ENCODE measurements at regions not wholly inside any gene's neighbourhood (a gene's known extent, or its start where the extent isn't known, plus 50 kb on each side); places are given as distances from the start of the nearest gene placed in this dataset.

DNA sequence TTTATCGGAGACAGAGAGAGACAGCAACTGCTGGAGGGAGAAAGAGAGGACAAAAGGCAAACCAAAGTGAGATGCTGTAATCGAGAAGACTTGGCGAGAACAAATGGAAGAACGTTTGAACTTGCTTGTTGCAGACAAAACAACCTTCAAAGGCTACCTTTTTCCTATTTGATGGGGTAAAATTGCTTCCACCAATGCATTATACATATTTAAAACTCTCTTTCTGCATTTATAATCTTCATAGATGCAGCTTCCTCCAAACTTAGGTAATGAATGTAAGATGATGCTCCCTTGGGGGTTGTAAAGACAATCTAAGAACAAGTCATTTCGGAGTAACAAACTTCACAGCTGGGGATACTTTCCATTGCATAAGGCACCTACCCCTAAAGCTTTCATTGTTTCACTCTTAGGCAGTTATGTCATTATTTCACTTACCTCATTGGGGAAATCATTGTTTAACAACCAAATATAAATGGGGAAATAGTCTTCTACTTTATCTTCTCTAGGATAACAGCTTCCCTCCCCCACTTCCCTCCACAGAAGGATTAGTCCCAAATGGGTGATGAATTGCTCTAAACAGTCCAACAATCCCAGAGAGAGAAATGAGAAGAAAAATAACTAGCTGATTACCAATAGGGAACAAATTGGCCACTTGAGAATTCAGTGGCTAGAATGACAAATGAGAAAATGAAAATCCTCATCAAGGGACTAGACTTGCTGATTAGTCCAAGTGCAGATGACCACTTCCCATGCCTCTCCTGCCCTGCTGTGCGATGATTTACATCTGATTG lies 269.8 kb upstream of the ADAMTS9 start:
- Histone ChIP-seq H3K27me3 (ENCODE audit: control insufficient read depth, insufficient read depth, low read length) (no peaks in the 10 kb centered on the region), H3K27ac (ENCODE audit: low read length) (no peak overlapping the region), H3K4me1 (ENCODE audit: control insufficient read depth, insufficient read depth, low read length) (no peaks in the 10 kb centered on the region), H3K36me3 (ENCODE audit: control insufficient read depth, insufficient read depth, low read length) (no peaks in the 10 kb centered on the region), H3K4me3 (ENCODE audit: low read length) (no peak overlapping the region), H3K9me3 (ENCODE audit: control insufficient read depth, low read depth, low read length) (no peaks in the 10 kb centered on the region)
- WGBS (ENCODE audit: insufficient coverage, low lambda C conversion rate), result 90% methylated on average over 2 of the region's 6 CpGs
- no peak for DNase-seq

DNA sequence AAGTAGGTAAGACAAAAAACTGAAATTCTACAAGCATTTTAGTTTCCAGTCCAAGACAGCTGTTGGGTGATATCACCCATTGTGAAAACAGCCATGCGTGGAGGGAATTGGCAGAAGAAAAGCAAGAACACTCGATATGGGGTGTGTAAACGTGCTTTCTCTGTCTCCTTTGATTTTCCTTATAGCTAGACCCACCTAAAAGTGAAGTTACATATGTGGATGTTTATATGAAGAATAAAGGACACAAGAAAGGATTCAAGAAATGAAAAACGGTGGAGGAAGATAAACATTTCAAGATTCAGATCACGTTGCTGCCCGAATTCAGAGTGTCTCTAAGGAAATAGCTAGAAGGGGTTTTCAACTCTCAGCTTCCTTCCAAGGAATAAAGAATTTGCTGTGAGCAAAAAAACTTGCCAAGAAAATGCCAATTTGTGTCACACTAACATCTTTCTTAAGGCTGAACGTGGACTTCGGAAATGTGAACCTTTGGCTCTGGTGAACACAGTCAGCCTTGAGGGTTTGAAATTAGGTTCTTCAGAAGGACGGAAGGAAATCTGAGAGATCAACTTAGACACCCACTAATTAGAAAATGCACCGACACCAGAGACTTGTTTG lies 269.0 kb upstream of the ADAMTS9 start:
- H3K36me3 ChIP-seq (ENCODE audit: control insufficient read depth, insufficient read depth, low read length), result no peaks in the 10 kb centered on the region
- no peaks in the 10 kb centered on the region for H3K4me1 ChIP-seq (ENCODE audit: control insufficient read depth, insufficient read depth, low read length)
- DNase-seq, result no peak
- H3K27ac ChIP-seq (ENCODE audit: low read length), result no peak overlapping the region
- no peaks in the 10 kb centered on the region for H3K9me3 ChIP-seq (ENCODE audit: control insufficient read depth, low read depth, low read length)
- 90% methylated on average over 2 of the region's 10 CpGs for WGBS (ENCODE audit: insufficient coverage, low lambda C conversion rate)
- H3K4me3 ChIP-seq (ENCODE audit: low read length), result no peak overlapping the region
- no peaks in the 10 kb centered on the region for H3K27me3 ChIP-seq (ENCODE audit: control insufficient read depth, insufficient read depth, low read length)

DNA sequence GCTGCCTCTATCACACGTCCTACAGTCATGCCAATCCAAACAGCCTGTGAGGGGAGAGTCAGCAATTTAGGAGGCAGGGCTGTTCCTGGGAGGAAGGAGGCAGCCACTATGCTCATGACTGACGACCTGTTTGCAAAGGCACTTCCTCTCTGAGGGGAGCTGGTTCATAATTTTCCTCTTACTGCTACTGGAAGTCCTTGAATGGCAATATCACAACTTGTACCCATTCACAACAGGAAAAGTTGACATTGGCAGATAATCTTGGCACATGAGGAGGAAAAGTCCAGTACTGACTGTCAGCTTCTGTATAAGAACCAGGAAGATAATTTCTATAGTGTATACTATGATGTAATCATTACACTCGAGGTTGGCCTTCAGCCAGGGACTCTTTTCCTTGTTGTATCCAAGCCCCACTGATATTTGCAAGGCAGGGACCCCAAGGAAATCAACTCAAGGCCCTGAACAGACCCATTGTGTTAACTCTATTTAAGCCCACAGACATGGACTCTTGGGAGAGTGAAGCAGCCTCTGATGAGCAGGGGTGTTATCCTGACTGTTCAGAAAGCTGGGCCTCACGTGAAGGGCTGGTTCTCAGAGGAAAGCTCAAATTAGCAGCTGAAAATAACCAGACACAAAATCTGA lies 267.3 kb upstream of the ADAMTS9 start:
- no CpG with 5 or more reads among the region's 4 CpGs for WGBS (ENCODE audit: insufficient coverage, low lambda C conversion rate)

GRCh38 chr3:64945171-64945729 lies 257.4 kb upstream of the ADAMTS9 start:
- Histone ChIP-seq H3K9me3 (ENCODE audit: control insufficient read depth, low read depth, low read length) (no peaks in the 10 kb centered on the region), H3K4me3 (ENCODE audit: low read length) (no peak overlapping the region), H3K27me3 (ENCODE audit: control insufficient read depth, insufficient read depth, low read length) (no peaks in the 10 kb centered on the region), H3K4me1 (ENCODE audit: control insufficient read depth, insufficient read depth, low read length) (peaks cover 2% of the 10 kb centered on the region), H3K36me3 (ENCODE audit: control insufficient read depth, insufficient read depth, low read length) (no peaks in the 10 kb centered on the region), H3K27ac (ENCODE audit: low read length) (peak overlapping the region; percentile 2)
- WGBS (ENCODE audit: insufficient coverage, low lambda C conversion rate), result 0% methylated on average over 1 of the region's 6 CpGs
- DNase-seq, result peak; percentile 25 to 69

More for the DNA sequence above, 267.3 kb upstream of the ADAMTS9 start:
- H3K9me3 ChIP-seq (ENCODE audit: control insufficient read depth, low read depth, low read length), result no peaks in the 10 kb centered on the region
- no peaks in the 10 kb centered on the region for H3K27me3 ChIP-seq (ENCODE audit: control insufficient read depth, insufficient read depth, low read length)
- no peak overlapping the region for H3K27ac ChIP-seq (ENCODE audit: low read length)
- H3K4me1 ChIP-seq (ENCODE audit: control insufficient read depth, insufficient read depth, low read length), result no peaks in the 10 kb centered on the region
- no peak overlapping the region for H3K4me3 ChIP-seq (ENCODE audit: low read length)
- DNase-seq, result peak; percentile 35 to 60
- H3K36me3 ChIP-seq (ENCODE audit: control insufficient read depth, insufficient read depth, low read length), result no peaks in the 10 kb centered on the region

DNA sequence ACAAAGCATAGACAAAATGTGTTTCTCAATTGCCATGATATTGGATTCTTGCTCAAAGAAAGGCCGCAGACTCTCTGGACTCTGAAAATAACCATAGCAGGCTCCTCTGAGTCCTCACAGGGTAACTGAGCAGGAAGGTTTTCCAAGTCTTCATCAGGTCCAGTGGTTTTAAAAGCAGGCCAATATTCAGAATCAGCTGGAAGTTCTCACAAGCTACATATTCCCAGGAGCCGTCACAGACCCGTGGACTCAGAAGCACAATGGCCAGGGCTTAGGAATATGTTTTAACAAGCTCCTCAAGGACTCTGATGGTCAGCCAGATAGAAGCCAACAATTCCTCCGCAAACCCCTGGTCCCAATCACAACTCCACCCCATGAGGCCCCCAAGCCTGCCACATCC lies 256.1 kb upstream of the ADAMTS9 start:
- WGBS (ENCODE audit: insufficient coverage, low lambda C conversion rate), result no CpG with 5 or more reads among the region's 4 CpGs
- H3K27ac ChIP-seq (ENCODE audit: low read length), result no peak overlapping the region
- DNase-seq, result no peak

DNA sequence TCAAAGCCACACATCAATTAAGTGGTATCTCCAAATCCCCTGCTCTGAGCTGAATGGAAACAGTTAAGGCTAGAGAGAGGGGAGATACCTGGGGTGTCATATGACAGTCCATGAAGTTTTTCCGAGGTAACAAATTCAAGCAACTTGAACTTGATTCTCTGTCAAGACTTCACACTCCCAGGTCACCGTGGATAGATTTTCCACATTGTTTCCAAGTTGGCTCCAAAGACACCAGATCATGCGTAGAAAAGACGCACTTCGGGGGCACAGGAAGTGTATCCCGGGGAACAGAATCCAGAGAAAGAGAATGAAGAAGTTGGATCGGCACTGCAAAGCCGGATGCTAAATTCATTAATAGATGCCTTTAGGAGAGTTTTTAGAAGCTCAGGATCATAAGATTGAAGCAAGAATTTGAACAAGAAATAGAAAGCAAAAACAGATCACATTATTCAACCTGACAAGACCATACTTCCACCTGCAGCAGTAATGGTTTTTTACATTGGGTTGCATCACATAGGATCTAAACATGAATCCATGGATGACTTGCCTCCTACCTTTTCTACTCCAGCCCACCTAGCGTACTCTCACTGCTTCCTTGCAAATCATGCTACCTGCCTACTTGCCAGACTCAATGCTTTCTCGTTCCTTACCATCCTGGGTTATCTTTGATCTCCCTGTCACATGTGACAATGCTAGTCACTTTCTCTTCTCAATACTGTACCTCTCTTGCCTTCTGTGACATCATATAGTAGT lies 253.0 kb upstream of the ADAMTS9 start:
- WGBS (ENCODE audit: insufficient coverage, low lambda C conversion rate), result 94% methylated on average over 3 of the region's 10 CpGs
- no peaks in the 10 kb centered on the region for H3K36me3 ChIP-seq (ENCODE audit: control insufficient read depth, insufficient read depth, low read length)
- no peaks in the 10 kb centered on the region for H3K27me3 ChIP-seq (ENCODE audit: control insufficient read depth, insufficient read depth, low read length)
- DNase-seq, result no peak
- H3K27ac ChIP-seq (ENCODE audit: low read length), result no peak overlapping the region
- H3K4me3 ChIP-seq (ENCODE audit: low read length), result no peak overlapping the region
- H3K4me1 ChIP-seq (ENCODE audit: control insufficient read depth, insufficient read depth, low read length), result peaks cover 2% of the 10 kb centered on the region
- no peaks in the 10 kb centered on the region for H3K9me3 ChIP-seq (ENCODE audit: control insufficient read depth, low read depth, low read length)

More for the DNA sequence above, 256.1 kb upstream of the ADAMTS9 start:
- Histone ChIP-seq H3K9me3 (ENCODE audit: control insufficient read depth, low read depth, low read length) (no peaks in the 10 kb centered on the region), H3K4me1 (ENCODE audit: control insufficient read depth, insufficient read depth, low read length) (peaks cover 2% of the 10 kb centered on the region), H3K36me3 (ENCODE audit: control insufficient read depth, insufficient read depth, low read length) (no peaks in the 10 kb centered on the region), H3K27me3 (ENCODE audit: control insufficient read depth, insufficient read depth, low read length) (no peaks in the 10 kb centered on the region), H3K4me3 (ENCODE audit: low read length) (no peak overlapping the region)

DNA sequence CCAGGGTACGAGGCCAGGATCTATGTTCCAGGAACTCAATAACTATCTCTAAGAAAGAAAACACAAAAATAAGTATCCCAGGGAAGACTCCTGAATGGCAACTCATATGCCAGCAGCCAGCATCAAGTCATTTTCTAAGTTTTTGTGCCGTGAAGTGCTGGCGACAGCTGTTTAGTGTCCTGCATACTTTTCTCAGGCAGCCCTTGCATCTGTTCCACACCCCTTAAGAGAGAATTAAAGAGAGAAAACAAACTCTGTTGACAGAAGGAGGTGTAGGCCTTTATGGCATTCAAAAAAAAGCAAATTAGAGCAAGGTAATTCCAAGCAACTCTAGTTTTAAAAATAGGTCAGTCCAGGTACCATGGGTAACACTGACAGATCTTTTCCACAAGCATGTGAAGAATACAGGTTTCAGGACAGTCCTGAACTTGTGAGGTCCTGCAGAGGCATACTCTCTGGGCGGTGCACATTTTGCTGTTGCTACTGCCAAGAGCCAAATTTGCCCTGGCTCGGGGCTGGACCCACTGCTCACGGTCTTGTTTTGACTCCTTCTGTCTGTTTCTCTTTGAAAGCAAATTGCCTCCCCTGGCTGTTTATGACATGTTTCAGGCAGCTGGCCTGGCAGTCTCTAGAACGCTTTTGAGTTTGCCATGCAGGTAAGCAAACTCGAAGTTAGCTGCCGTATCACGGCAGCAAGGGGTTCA lies 252.1 kb upstream of the ADAMTS9 start:
- peak in 1 of 2 donors; percentile 21 for DNase-seq
- Histone ChIP-seq H3K4me3 (ENCODE audit: low read length) (no peak overlapping the region), H3K27ac (ENCODE audit: low read length) (no peak overlapping the region), H3K27me3 (ENCODE audit: control insufficient read depth, insufficient read depth, low read length) (no peaks in the 10 kb centered on the region), H3K9me3 (ENCODE audit: control insufficient read depth, low read depth, low read length) (no peaks in the 10 kb centered on the region), H3K36me3 (ENCODE audit: control insufficient read depth, insufficient read depth, low read length) (no peaks in the 10 kb centered on the region), H3K4me1 (ENCODE audit: control insufficient read depth, insufficient read depth, low read length) (peaks cover under 1% of the 10 kb centered on the region)
- 67% methylated on average over 2 of the region's 10 CpGs for WGBS (ENCODE audit: insufficient coverage, low lambda C conversion rate)

DNA sequence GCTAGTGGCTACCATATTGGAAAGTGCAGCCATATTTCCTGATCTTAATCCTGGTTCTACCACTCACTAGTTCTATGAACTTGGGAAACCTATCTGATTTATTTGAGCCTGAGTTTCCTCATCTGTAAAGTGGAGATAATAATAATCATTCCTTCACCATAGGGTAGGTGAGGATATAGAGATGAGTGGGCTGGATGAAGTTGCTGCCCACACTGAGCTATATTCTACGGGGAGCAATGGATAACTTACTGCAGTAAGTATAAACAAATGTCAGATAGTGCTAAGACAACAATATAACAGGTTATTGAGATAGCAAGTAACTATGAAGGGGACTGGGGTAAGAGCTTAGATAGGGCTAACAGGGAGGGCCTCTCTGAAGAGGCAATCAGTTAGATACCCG lies 251.5 kb upstream of the ADAMTS9 start:
- DNase-seq, result no peak
- Histone ChIP-seq H3K9me3 (ENCODE audit: control insufficient read depth, low read depth, low read length) (no peaks in the 10 kb centered on the region), H3K27ac (ENCODE audit: low read length) (no peak overlapping the region), H3K36me3 (ENCODE audit: control insufficient read depth, insufficient read depth, low read length) (no peaks in the 10 kb centered on the region), H3K4me1 (ENCODE audit: control insufficient read depth, insufficient read depth, low read length) (no peaks in the 10 kb centered on the region), H3K27me3 (ENCODE audit: control insufficient read depth, insufficient read depth, low read length) (no peaks in the 10 kb centered on the region), H3K4me3 (ENCODE audit: low read length) (no peak overlapping the region)
- no CpG with 5 or more reads among the region's 2 CpGs for WGBS (ENCODE audit: insufficient coverage, low lambda C conversion rate)

GRCh38 chr3:64936556-64936955 lies 248.8 kb upstream of the ADAMTS9 start:
- Histone ChIP-seq H3K36me3 (ENCODE audit: control insufficient read depth, insufficient read depth, low read length) (no peaks in the 10 kb centered on the region), H3K4me1 (ENCODE audit: control insufficient read depth, insufficient read depth, low read length) (no peaks in the 10 kb centered on the region), H3K4me3 (ENCODE audit: low read length) (no peak overlapping the region), H3K27me3 (ENCODE audit: control insufficient read depth, insufficient read depth, low read length) (no peaks in the 10 kb centered on the region), H3K9me3 (ENCODE audit: control insufficient read depth, low read depth, low read length) (peaks cover 4% of the 10 kb centered on the region), H3K27ac (ENCODE audit: low read length) (no peak overlapping the region)
- no CpG with 5 or more reads among the region's 1 CpG for WGBS (ENCODE audit: insufficient coverage, low lambda C conversion rate)
- no peak for DNase-seq
